ENCODE measurements at regions not wholly inside any gene's neighbourhood (a gene's known extent, or its start where the extent isn't known, plus 50 kb on each side); places are given as distances from the start of the nearest gene placed in this dataset.

GRCh38 chr13:22332416-22332815, 661.5 kb downstream of the FGF9 start:
- WGBS, 2 donors (ENCODE audit: low coverage in 1 of 2): 89% methylated on average over 6 to 7 of the region's 7 CpGs
- Histone ChIP-seq H3K36me3 (no peaks in the 10 kb centered on the region), H3K9me3 (peaks cover 0 to 1% (median 0%) of the 10 kb centered on the region in 3 donors), H3K4me1 (no peaks in the 10 kb centered on the region), H3K4me3 (no peak overlapping the region), H3K27me3 (no peaks in the 10 kb centered on the region), H3K27ac (no peak overlapping the region)
- TF ChIP-seq POLR2AphosphoS5 (IDR thresholded peaks at IDR 0.05) (no peak), EP300 (IDR thresholded peaks at IDR 0.05) (no peak), CTCF (IDR thresholded peaks at IDR 0.05) (no peak), POLR2A (IDR thresholded peaks at IDR 0.05) (no peak)
- no peak for ATAC-seq

GRCh38 chr13:22336460-22336859, 665.6 kb downstream of the FGF9 start:
- H3K4me3 ChIP-seq: no peak overlapping the region
- TF ChIP-seq CTCF (IDR thresholded peaks at IDR 0.05) (no peak), POLR2AphosphoS5 (IDR thresholded peaks at IDR 0.05) (no peak), EP300 (IDR thresholded peaks at IDR 0.05) (no peak), POLR2A (IDR thresholded peaks at IDR 0.05) (no peak)

GRCh38 chr13:22357132-22357531, 686.3 kb downstream of the FGF9 start:
- Histone ChIP-seq H3K4me3 (no peak overlapping the region), H3K36me3 (no peaks in the 10 kb centered on the region), H3K9me3 (peaks cover 0 to 5% (median 0%) of the 10 kb centered on the region in 3 donors), H3K4me1 (no peaks in the 10 kb centered on the region), H3K27me3 (no peaks in the 10 kb centered on the region), H3K27ac (no peak overlapping the region)
- no peak for ATAC-seq
- TF ChIP-seq EP300 (IDR thresholded peaks at IDR 0.05) (no peak), POLR2A (IDR thresholded peaks at IDR 0.05) (no peak), CTCF (IDR thresholded peaks at IDR 0.05) (no peak), POLR2AphosphoS5 (IDR thresholded peaks at IDR 0.05) (no peak)
- 91% methylated on average over 3 of the region's 3 CpGs for WGBS, 2 donors (ENCODE audit: low coverage in 1 of 2)

More at GRCh38 chr13:22336460-22336859, 665.6 kb downstream of the FGF9 start:
- ATAC-seq: no peak
- Histone ChIP-seq H3K4me1 (no peaks in the 10 kb centered on the region), H3K9me3 (peaks cover 0 to 17% (median 0%) of the 10 kb centered on the region in 3 donors), H3K36me3 (no peaks in the 10 kb centered on the region), H3K27ac (no peak overlapping the region), H3K27me3 (no peaks in the 10 kb centered on the region)

- TF ChIP-seq POLR2A (IDR thresholded peaks at IDR 0.05) (no peak), EP300 (IDR thresholded peaks at IDR 0.05) (no peak), CTCF (IDR thresholded peaks at IDR 0.05) (no peak), POLR2AphosphoS5 (IDR thresholded peaks at IDR 0.05) (no peak)
- no peak overlapping the region for H3K27ac ChIP-seq
- no peak for ATAC-seq
- WGBS, 2 donors (ENCODE audit: low coverage in 1 of 2): 90 to 92% methylated on average over 2 of the region's 2 CpGs
- H3K4me3 ChIP-seq: no peak overlapping the region
- no peaks in the 10 kb centered on the region for H3K36me3 ChIP-seq
- peaks cover 0 to 28% (median 0%) of the 10 kb centered on the region in 3 donors for H3K9me3 ChIP-seq
- H3K4me1 ChIP-seq: no peaks in the 10 kb centered on the region
- H3K27me3 ChIP-seq: no peaks in the 10 kb centered on the region
Measured at GRCh38 chr13:22369090-22369489, 698.2 kb downstream of the FGF9 start.

- Histone ChIP-seq H3K27ac (no peak overlapping the region), H3K4me1 (no peaks in the 10 kb centered on the region), H3K4me3 (no peak overlapping the region), H3K27me3 (no peaks in the 10 kb centered on the region), H3K36me3 (no peaks in the 10 kb centered on the region), H3K9me3 (peaks cover 0 to 22% (median 0%) of the 10 kb centered on the region in 3 donors)
- TF ChIP-seq EP300 (IDR thresholded peaks at IDR 0.05): no peak
- TF ChIP-seq CTCF (IDR thresholded peaks at IDR 0.05): no peak
- TF ChIP-seq POLR2A (IDR thresholded peaks at IDR 0.05): no peak
- no peak for TF ChIP-seq POLR2AphosphoS5 (IDR thresholded peaks at IDR 0.05)
- ATAC-seq: no peak
Measured at GRCh38 chr13:22369840-22370239, 699.0 kb downstream of the FGF9 start.

Data from gastroesophageal sphincter (tissue), 4 donors.